H9 (cell line): ENCODE measurements at regions not wholly inside any gene's neighbourhood (a gene's known extent, or its start where the extent isn't known, plus 50 kb on each side); places are given as distances from the start of the nearest gene placed in this dataset.

Experiments
- DNase-seq: peaks from one replicate; pipeline ENCODE4 v3.0.0-alpha.2; 2017
- H2AFZ ChIP-seq: one replicate; pipeline ENCODE4 v1.6.1; 2013; ENCODE audit warnings: mild to moderate bottlenecking, low read length, control low read depth, moderate library complexity
- H2AK5ac ChIP-seq: 2 replicates; pipeline ENCODE4 v1.6.1; 2013; ENCODE audit warnings: low read length, control low read depth, mixed read lengths; ENCODE audit not compliant: insufficient read length
- H2BK120ac ChIP-seq: one replicate; pipeline ENCODE4 v1.6.1; 2013; ENCODE audit warnings: low read depth, mild to moderate bottlenecking, low read length, control low read depth, inconsistent platforms; ENCODE audit not compliant: poor library complexity, severe bottlenecking
- H2BK12ac ChIP-seq: 2 replicates; pipeline ENCODE4 v1.6.1; 2013; ENCODE audit warnings: low read length, control low read depth, mixed read lengths, low read depth; ENCODE audit not compliant: insufficient read length
- H2BK15ac ChIP-seq: 2 replicates; pipeline ENCODE4 v1.6.1; 2013; ENCODE audit warnings: low read depth, low read length, control low read depth
- H2BK20ac ChIP-seq: one replicate; pipeline ENCODE4 v1.6.1; 2013; ENCODE audit warnings: low read depth, mild to moderate bottlenecking, low read length, control low read depth, inconsistent platforms; ENCODE audit not compliant: poor library complexity, severe bottlenecking
- H2BK5ac ChIP-seq: 2 replicates; pipeline ENCODE4 v1.6.1; 2013; ENCODE audit warnings: low read length, control low read depth, mixed read lengths; ENCODE audit not compliant: insufficient read length
- H3K14ac ChIP-seq: 2 replicates; pipeline ENCODE4 v1.6.1; 2013; ENCODE audit warnings: low read length, control low read depth; ENCODE audit not compliant: insufficient read depth
- H3K18ac ChIP-seq: 2 replicates; pipeline ENCODE4 v1.6.1; 2013; ENCODE audit warnings: low read depth, mild to moderate bottlenecking, mixed read lengths, low read length, control low read depth; ENCODE audit not compliant: insufficient read length
- H3K23ac ChIP-seq: 2 replicates; pipeline ENCODE4 v1.6.1; 2013; ENCODE audit warnings: low read length, control low read depth, mixed read lengths, low read depth; ENCODE audit not compliant: insufficient read length
- H3K23me2 ChIP-seq: 2 replicates; pipeline ENCODE4 v1.6.1; 2013; ENCODE audit warnings: low read depth, mild to moderate bottlenecking, mixed read lengths, low read length, control low read depth; ENCODE audit not compliant: insufficient read length, poor library complexity, severe bottlenecking
- H3K27ac ChIP-seq: 2 replicates; pipeline ENCODE4 v1.5.1; 2013; ENCODE audit warnings: low read length, control low read depth, mixed read lengths, low read depth; ENCODE audit not compliant: insufficient read length
- H3K27me3 ChIP-seq: 2 replicates; pipeline ENCODE4 v1.6.1; 2013; ENCODE audit warnings: low read length, control low read depth, inconsistent platforms; ENCODE audit not compliant: insufficient read depth
- H3K4ac ChIP-seq: 2 replicates; pipeline ENCODE4 v1.6.1; 2013; ENCODE audit warnings: low read depth, mild to moderate bottlenecking, control low read depth, inconsistent platforms, low read length, moderate library complexity
- H3K4me1 ChIP-seq: 2 replicates; pipeline ENCODE4 v1.6.1; 2013; ENCODE audit warnings: low read length, control low read depth, inconsistent platforms; ENCODE audit not compliant: insufficient read depth
- H3K4me2 ChIP-seq: 2 replicates; pipeline ENCODE4 v1.6.1; 2013; ENCODE audit warnings: low read length, control low read depth, mixed read lengths; ENCODE audit not compliant: insufficient read length, insufficient read depth
- H3K56ac ChIP-seq: 2 replicates; pipeline ENCODE4 v1.6.1; 2013; ENCODE audit warnings: low read depth, mild to moderate bottlenecking, mixed read lengths, low read length, control low read depth; ENCODE audit not compliant: insufficient read length
- H3K79me1 ChIP-seq: 2 replicates; pipeline ENCODE4 v1.6.1; 2013; ENCODE audit warnings: low read depth, mild to moderate bottlenecking, moderate library complexity, low read length, control low read depth, inconsistent platforms; ENCODE audit not compliant: insufficient read depth, poor library complexity, severe bottlenecking
- H3K79me2 ChIP-seq: 2 replicates; pipeline ENCODE4 v1.6.1; 2013; ENCODE audit warnings: low read length, control low read depth, inconsistent platforms; ENCODE audit not compliant: insufficient read depth
- H3K9ac ChIP-seq: 2 replicates; pipeline ENCODE4 v1.6.1; 2013; ENCODE audit warnings: low read length, control low read depth, mixed read lengths; ENCODE audit not compliant: insufficient read length; ENCODE audit errors: extremely low read depth
- H3K9me3 ChIP-seq: one replicate; pipeline ENCODE4 v1.6.1; 2013; ENCODE audit warnings: low read depth, low read length, inconsistent platforms; ENCODE audit not compliant: control insufficient read depth
- H3T11ph ChIP-seq: one replicate; pipeline ENCODE4 v1.6.1; 2013; ENCODE audit warnings: mild to moderate bottlenecking, low read length, control low read depth, inconsistent platforms
- H4K20me1 ChIP-seq: one replicate; pipeline ENCODE4 v1.6.1; 2013; ENCODE audit not compliant: control insufficient read depth, insufficient read length, insufficient read depth
- H4K5ac ChIP-seq: 2 replicates; pipeline ENCODE4 v1.6.1; 2013; ENCODE audit warnings: low read depth, mild to moderate bottlenecking, mixed read lengths, low read length, control low read depth; ENCODE audit not compliant: insufficient read length
- H4K8ac ChIP-seq: replicated peaks from 2 replicates; pipeline ENCODE4 v1.6.1; 2013; ENCODE audit warnings: low read length, control low read depth, mixed read lengths, low read depth; ENCODE audit not compliant: insufficient read length
- H4K91ac ChIP-seq: 2 replicates; pipeline ENCODE4 v1.6.1; 2013; ENCODE audit warnings: low read depth, mild to moderate bottlenecking, moderate library complexity, mixed read lengths, low read length, control low read depth; ENCODE audit not compliant: insufficient read length
- H3K27ac Mint-ChIP-seq, 3 experiments: 2 replicates in 2 of 3; 3 replicates in 1 of 3; pipeline ENCODE4 v1.8.0; 2020 to 2021; ENCODE audit warnings: mixed read lengths in 3 of 3, mild to moderate bottlenecking in 1 of 3, moderate library complexity in 1 of 3
- H3K27me3 Mint-ChIP-seq: 2 replicates; pipeline ENCODE4 v1.8.0; 2021; ENCODE audit warnings: low read depth, mild to moderate bottlenecking, moderate library complexity, mixed read lengths
- H3K36me3 Mint-ChIP-seq, 3 experiments: 2 replicates in 2 of 3; 3 replicates in 1 of 3; pipeline ENCODE4 v1.8.0; 2020 to 2021; ENCODE audit warnings: low read depth in 3 of 3, mixed read lengths in 3 of 3; ENCODE audit not compliant: insufficient read depth in 1 of 3
- H3K4me1 Mint-ChIP-seq, 2 experiments: 2 replicates each; pipeline ENCODE4 v1.8.0; 2020; ENCODE audit warnings: mixed read lengths in 2 of 2
- H3K4me3 Mint-ChIP-seq, 2 experiments: 2 replicates in 1 of 2; 3 replicates in 1 of 2; pipeline ENCODE4 v1.8.0; 2020 to 2021; ENCODE audit warnings: mild to moderate bottlenecking in 2 of 2, mixed read lengths in 2 of 2, moderate library complexity in 1 of 2
- H3K9me3 Mint-ChIP-seq, 2 experiments: 2 replicates in 1 of 2; 3 replicates in 1 of 2; pipeline ENCODE4 v1.8.0; 2020; ENCODE audit warnings: mild to moderate bottlenecking in 2 of 2, mixed read lengths in 2 of 2, moderate library complexity in 1 of 2
- CTCF ChIP-seq: fragments of 200-600 bp; sonication (generic); conservative IDR thresholded peaks from 3 replicates; pipeline ENCODE4 v1.8.0; 2021; ENCODE audit warnings: antibody characterized with exemption, mild to moderate bottlenecking
- WGBS: extraction: QIAGEN DNeasy Blood & Tissue Kit; methylation state at CpG from one replicate; pipeline ENCODE4 v1.1.7; 2013; ENCODE audit warnings: missing lambda C conversion rate, low lambda C conversion rate, mixed read lengths; ENCODE audit not compliant: insufficient read length; ENCODE audit errors: extremely low coverage; 5-methylcytosine and 5-hydroxymethylcytosine counted together

DNA sequence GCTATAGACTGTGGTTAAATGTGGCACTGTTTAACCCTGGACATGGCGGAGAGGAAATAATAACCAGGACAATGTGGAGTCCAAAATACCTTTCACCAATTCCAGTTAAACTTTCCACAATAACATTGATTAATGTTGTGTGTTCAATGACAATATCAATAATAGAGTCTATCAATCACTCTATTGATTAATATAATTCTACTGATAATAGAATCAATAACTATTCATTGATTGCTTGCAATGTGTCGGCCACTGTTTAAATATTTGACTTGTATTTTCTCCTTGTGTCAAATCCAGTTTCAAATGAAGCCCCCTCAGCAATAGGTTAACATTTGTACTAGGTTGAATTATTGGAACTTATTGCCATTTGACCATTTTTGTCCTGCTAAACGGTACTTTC, 187.0 kb downstream of the PTPN20 start:
- no CpG with 5 or more reads among the region's 3 CpGs for WGBS

More for the DNA sequence above, 187.0 kb downstream of the PTPN20 start:
- Histone ChIP-seq H2BK12ac (no peak overlapping the region), H2BK120ac (no peak overlapping the region), H3T11ph (no peak overlapping the region), H3K9ac (no peak overlapping the region), H2AFZ (no peak overlapping the region), H4K20me1 (no peaks in the 10 kb centered on the region), H3K23ac (no peak overlapping the region), H3K79me2 (no peaks in the 10 kb centered on the region), H3K4me2 (no peak overlapping the region), H4K91ac (no peak overlapping the region), H2BK20ac (no peak overlapping the region), H3K18ac (no peak overlapping the region), H3K27ac (no peak overlapping the region), H3K4me1 (no peaks in the 10 kb centered on the region), H3K9me3 (no peaks in the 10 kb centered on the region), H4K5ac (no peak overlapping the region), H3K23me2 (no peaks in the 10 kb centered on the region), H2BK5ac (no peak overlapping the region), H3K14ac (no peak overlapping the region), H3K27me3 (no peaks in the 10 kb centered on the region), H3K79me1 (no peaks in the 10 kb centered on the region), H3K56ac (no peak overlapping the region), H4K8ac (no peak overlapping the region), H2BK15ac (no peak overlapping the region), H2AK5ac (no peak overlapping the region), H3K4ac (no peak overlapping the region)
- no peak for TF ChIP-seq CTCF
- no peak for DNase-seq
- Mint-ChIP-seq H3K36me3 (no peaks in the 10 kb centered on the region; a peak in 3 of 7 replicates), H3K4me3 (no peak overlapping the region), H3K4me1 (no peaks in the 10 kb centered on the region), H3K27ac (no peak overlapping the region), H3K27me3 (peaks cover 2% of the 10 kb centered on the region), H3K9me3 (peaks cover 9 to 12% of the 10 kb centered on the region in 2 experiments; a peak in 4 of 5 replicates)
